Gastrocnemius medialis (tissue), 4 donors: ENCODE measurements at regions not wholly inside any gene's neighbourhood (a gene's known extent, or its start where the extent isn't known, plus 50 kb on each side); places are given as distances from the start of the nearest gene placed in this dataset.

Source experiments
- CTCF ChIP-seq, 5 experiments: fragments of 450-650 bp in 3 of 5; fragments of 200-600 bp in 2 of 5; sonication (generic) in 2 of 5; IDR thresholded peaks in 4 of 5; conservative IDR thresholded peaks in 1 of 5; 1 replicate in 4 of 5; 2 replicates in 1 of 5; pipeline ENCODE4 v1.5.1; 2016 to 2019; ENCODE audit warnings: antibody characterized with exemption in 5 of 5, mild to moderate bottlenecking in 3 of 5, moderate library complexity in 3 of 5
- POLR2A ChIP-seq, 2 donors: fragments of 450-650 bp; IDR thresholded peaks; one replicate each; pipeline ENCODE4 v1.6.1; 2017; ENCODE audit warnings: antibody characterized with exemption in 2 of 2, mild to moderate bottlenecking in 2 of 2, moderate library complexity in 2 of 2

GRCh38 chr2:18123577-18123976, 245.1 kb downstream of the KCNS3 start:
- TF ChIP-seq CTCF (IDR thresholded peaks at IDR 0.05 in 4 of 5, conservative IDR thresholded peaks at IDR 0.05 in 1 of 5) = no peak
- no peak for TF ChIP-seq POLR2A (IDR thresholded peaks at IDR 0.05)
